ENCODE measurements at regions not wholly inside any gene's neighbourhood (a gene's known extent, or its start where the extent isn't known, plus 50 kb on each side); places are given as distances from the start of the nearest gene placed in this dataset.

- H3K36me3 ChIP-seq (ENCODE audit: control insufficient read depth, insufficient read depth, low read length) = no peaks in the 10 kb centered on the region
- no peaks in the 10 kb centered on the region for H3K4me1 ChIP-seq
- no peak overlapping the region for H3K4me2 ChIP-seq (ENCODE audit: low read length)
- no peaks in the 10 kb centered on the region for H3K79me2 ChIP-seq
- no peak overlapping the region for H3K27ac ChIP-seq
- no peaks in the 10 kb centered on the region for H3K27me3 ChIP-seq (ENCODE audit: control insufficient read depth, insufficient read depth, low read length)
- H3K4me3 ChIP-seq (ENCODE audit: low read depth, low read length) = no peak overlapping the region
- no peak overlapping the region for H2AFZ ChIP-seq
- H3K9me3 ChIP-seq (ENCODE audit: control insufficient read depth, low read length) = no peaks in the 10 kb centered on the region
- no peak overlapping the region for H3K9ac ChIP-seq
- no peak for TF ChIP-seq CTCF (IDR thresholded peaks at IDR 0.05)
Observed at GRCh38 chr1:164961715-164962114, 394.8 kb downstream of the LMX1A start.

GRCh38 chr1:164958982-164959768 is 397.3 kb downstream of the LMX1A start:
- no peak overlapping the region for H3K27ac ChIP-seq
- H3K9me3 ChIP-seq (ENCODE audit: control insufficient read depth, low read length) = no peaks in the 10 kb centered on the region
- no peak overlapping the region for H3K4me3 ChIP-seq (ENCODE audit: low read depth, low read length)
- H3K4me2 ChIP-seq (ENCODE audit: low read length) = no peak overlapping the region
- no peak for TF ChIP-seq CTCF (IDR thresholded peaks at IDR 0.05)
- H3K4me1 ChIP-seq = peaks cover 4% of the 10 kb centered on the region
- no peaks in the 10 kb centered on the region for H3K36me3 ChIP-seq (ENCODE audit: control insufficient read depth, insufficient read depth, low read length)
- no peak overlapping the region for H2AFZ ChIP-seq
- no peak overlapping the region for H3K9ac ChIP-seq
- no peaks in the 10 kb centered on the region for H3K27me3 ChIP-seq (ENCODE audit: control insufficient read depth, insufficient read depth, low read length)
- H3K79me2 ChIP-seq = no peaks in the 10 kb centered on the region

GRCh38 chr1:164953815-164954214 is 394.8 kb downstream of the PBX1 start:
- no peaks in the 10 kb centered on the region for H3K27me3 ChIP-seq (ENCODE audit: control insufficient read depth, insufficient read depth, low read length)
- H3K27ac ChIP-seq = peak overlapping the region; percentile 89
- no peak overlapping the region for H3K4me3 ChIP-seq (ENCODE audit: low read depth, low read length)
- H3K79me2 ChIP-seq = no peaks in the 10 kb centered on the region
- TF ChIP-seq CTCF (IDR thresholded peaks at IDR 0.05) = no peak
- H3K9me3 ChIP-seq (ENCODE audit: control insufficient read depth, low read length) = no peaks in the 10 kb centered on the region
- no peak overlapping the region for H3K9ac ChIP-seq
- peak overlapping the region; percentile 10 for H2AFZ ChIP-seq
- H3K4me1 ChIP-seq = peaks cover 11% of the 10 kb centered on the region
- H3K36me3 ChIP-seq (ENCODE audit: control insufficient read depth, insufficient read depth, low read length) = no peaks in the 10 kb centered on the region
- peak overlapping the region; percentile 35 for H3K4me2 ChIP-seq (ENCODE audit: low read length)

GRCh38 chr1:164953098-164953497 is 394.1 kb downstream of the PBX1 start:
- Histone ChIP-seq H3K36me3 (ENCODE audit: control insufficient read depth, insufficient read depth, low read length) (peaks cover 3% of the 10 kb centered on the region), H3K4me1 (peaks cover 11% of the 10 kb centered on the region), H3K9ac (no peak overlapping the region), H3K27ac (peak overlapping the region; percentile 89), H3K79me2 (no peaks in the 10 kb centered on the region), H3K4me3 (ENCODE audit: low read depth, low read length) (no peak overlapping the region), H3K9me3 (ENCODE audit: control insufficient read depth, low read length) (no peaks in the 10 kb centered on the region), H2AFZ (no peak overlapping the region), H3K27me3 (ENCODE audit: control insufficient read depth, insufficient read depth, low read length) (no peaks in the 10 kb centered on the region), H3K4me2 (ENCODE audit: low read length) (no peak overlapping the region)
- TF ChIP-seq CTCF (IDR thresholded peaks at IDR 0.05) = peak; percentile 50

GRCh38 chr1:164951508-164951907 is 392.5 kb downstream of the PBX1 start:
- Histone ChIP-seq H3K9ac (no peak overlapping the region), H2AFZ (no peak overlapping the region), H3K4me3 (ENCODE audit: low read depth, low read length) (no peak overlapping the region), H3K4me1 (peaks cover 11% of the 10 kb centered on the region), H3K79me2 (no peaks in the 10 kb centered on the region), H3K4me2 (ENCODE audit: low read length) (no peak overlapping the region), H3K27ac (no peak overlapping the region), H3K9me3 (ENCODE audit: control insufficient read depth, low read length) (no peaks in the 10 kb centered on the region), H3K27me3 (ENCODE audit: control insufficient read depth, insufficient read depth, low read length) (no peaks in the 10 kb centered on the region), H3K36me3 (ENCODE audit: control insufficient read depth, insufficient read depth, low read length) (peaks cover 5% of the 10 kb centered on the region)
- TF ChIP-seq CTCF (IDR thresholded peaks at IDR 0.05) = no peak
